HG02840 (cell line): ENCODE measurements at regions not wholly inside any gene's neighbourhood (a gene's known extent, or its start where the extent isn't known, plus 50 kb on each side); places are given as distances from the start of the nearest gene placed in this dataset.
"Not testable (repeated sequence)": the region's sequence is repeated elsewhere in the genome, so short reads cannot be mapped to it uniquely, and the experiment has no call there.

Source experiments
- ATAC-seq: cut with Tn5 transposase; IDR thresholded peaks from one replicate; pipeline ENCODE4 v1.9.1; 2021; ENCODE audit warnings: mild to moderate bottlenecking, moderate library complexity, moderate number of reproducible peaks; ENCODE audit not compliant: unreplicated experiment, low FRiP score

DNA sequence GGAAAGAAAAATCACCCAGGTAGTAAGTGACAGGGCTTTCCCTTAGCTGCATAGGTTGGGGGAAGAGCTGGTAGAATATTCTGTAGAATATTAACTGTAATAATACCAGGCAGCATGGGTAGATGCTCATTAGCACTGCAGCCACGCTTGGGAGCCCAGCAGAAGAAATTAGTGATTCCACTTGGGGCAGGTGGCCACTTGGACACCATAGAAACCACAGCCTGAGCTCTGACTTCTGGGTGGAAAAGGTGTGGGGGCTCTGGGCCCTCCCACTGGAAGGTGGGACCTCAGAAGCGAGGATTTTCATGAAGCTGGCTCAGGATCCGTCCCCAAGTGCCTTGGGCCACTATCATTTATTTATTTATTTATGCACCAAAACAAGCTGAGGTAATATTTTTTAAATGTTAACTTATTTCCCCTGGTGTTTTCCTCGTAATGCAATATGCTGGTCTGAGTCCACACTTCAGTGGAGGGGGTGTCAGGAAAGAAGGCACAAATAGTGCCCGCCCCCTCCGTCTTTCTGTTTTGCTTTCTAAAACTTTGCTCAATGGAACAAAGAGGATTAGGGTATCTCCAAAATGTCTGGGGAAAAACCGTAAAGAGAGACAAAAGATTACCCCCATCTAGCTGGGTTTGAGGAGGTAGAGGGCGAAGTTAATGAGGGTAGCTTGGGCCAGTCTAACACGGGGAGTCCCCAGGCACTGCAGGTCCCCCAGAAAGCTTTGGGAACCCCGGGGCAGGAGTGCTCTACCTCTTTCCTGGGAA is 75.2 kb upstream of the GADD45A start:
- ATAC-seq: no peak

GRCh38 chr1:67610450-67610849 is 74.6 kb upstream of the GADD45A start:
- ATAC-seq: no peak

DNA sequence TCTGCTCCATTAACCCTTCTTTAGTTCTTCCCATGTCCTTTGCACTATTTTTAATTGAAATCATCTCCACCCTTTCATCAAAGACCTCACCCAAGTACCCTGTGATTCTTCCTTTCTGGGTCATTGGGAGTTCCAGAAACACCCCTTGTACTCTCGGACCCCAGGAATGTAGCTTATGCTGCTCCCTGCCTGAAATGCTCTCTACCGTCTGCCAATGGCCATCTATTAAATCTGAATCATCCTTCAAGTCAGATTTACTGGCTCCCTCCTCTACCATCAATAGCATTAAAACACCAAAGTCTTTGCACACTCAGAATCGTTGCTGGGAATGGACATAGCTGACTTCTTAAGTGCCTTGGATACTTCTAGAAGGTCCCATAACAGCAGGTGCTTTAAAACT is 73.2 kb upstream of the GADD45A start:
- no peak for ATAC-seq

- no peak for ATAC-seq
Measured at GRCh38 chr1:67612788-67613241, 72.2 kb upstream of the GADD45A start.

DNA sequence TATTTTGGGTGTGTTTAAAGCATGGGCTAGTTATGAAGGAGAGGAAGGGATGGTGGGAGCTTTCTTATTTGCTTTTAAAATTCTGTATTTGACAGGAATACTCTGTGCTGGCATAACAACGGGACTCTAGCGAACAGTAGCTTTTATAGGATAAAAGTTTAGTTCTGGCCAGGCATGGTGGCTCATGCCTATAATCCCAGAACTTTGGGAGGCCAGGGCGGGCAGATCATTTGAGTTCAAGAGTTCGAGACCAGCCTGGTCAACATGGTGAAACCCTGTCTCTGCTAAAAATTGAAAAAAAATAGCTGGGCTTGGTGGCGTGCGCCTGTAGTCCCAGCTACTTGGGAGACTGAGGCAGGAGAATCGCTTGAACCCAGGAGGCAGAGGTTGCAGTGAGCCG is 71.5 kb upstream of the GADD45A start:
- not testable (repeated sequence) for ATAC-seq

- ATAC-seq: no peak
Measured at GRCh38 chr1:67614511-67614934, 70.5 kb upstream of the GADD45A start.

DNA sequence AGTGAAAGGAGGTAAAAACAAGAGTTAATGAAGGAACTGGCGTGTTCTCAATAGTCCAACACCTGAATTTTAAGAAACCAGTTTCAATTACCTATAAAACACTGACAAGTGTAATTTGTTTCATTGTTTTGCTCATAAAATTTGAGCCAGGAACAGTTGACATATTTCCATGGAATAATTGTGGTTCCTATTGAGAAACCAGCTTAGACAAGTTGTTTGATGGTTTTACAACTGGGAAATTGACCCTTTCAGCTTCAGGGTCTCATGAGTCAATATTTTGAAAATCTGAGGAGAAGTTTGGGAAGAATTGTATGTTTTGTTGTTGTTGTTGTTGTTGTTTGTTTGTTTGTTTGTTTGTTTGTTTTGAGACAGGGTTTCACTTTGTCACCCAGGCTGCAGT is 69.1 kb upstream of the GADD45A start:
- ATAC-seq: no peak

- ATAC-seq: no peak
Measured at GRCh38 chr1:67616394-67616985, 68.5 kb upstream of the GADD45A start.

- no peak for ATAC-seq
Measured at GRCh38 chr1:67618285-67619018, 66.5 kb upstream of the GADD45A start.

DNA sequence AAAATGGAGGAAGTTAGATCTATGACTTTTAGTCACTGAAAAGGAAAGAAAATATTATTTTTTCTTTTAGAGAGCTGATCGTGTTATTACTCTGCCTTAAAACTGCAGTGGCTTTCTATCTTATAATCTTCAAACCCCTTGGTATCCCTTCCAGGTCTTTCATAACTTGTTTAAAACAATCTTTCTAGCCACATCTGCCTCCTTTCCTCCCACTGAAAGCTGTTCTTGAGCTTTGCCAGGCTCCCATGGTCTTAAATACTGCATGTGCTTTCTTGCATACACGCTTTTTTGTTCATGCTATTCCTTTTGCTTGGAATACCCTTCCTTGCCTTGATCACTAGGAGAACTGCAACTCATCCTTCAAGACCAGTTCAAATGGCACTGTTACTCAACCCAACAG is 65.9 kb upstream of the GADD45A start:
- no peak for ATAC-seq

DNA sequence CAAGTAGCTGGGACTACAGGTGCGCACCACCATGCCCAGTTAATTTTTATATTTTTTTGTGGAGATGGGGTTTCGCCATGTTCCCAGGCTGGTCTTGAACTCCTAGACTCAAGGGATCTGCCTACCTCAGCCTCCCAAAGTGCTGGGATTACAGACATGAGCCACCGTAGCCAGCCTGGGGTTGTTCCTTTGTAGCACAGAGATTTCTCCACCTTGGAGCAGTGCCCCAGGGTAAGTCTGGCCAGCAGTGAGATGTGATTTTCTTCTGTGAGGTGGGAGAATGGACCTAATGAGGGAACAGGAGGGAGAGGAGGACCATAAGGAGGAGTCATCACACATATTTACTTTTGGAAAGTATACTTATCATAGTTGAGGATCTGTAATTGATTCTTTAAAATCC is 61.1 kb upstream of the GADD45A start:
- no peak for ATAC-seq

- no peak for ATAC-seq
Measured at GRCh38 chr1:67624680-67625079, 60.3 kb upstream of the GADD45A start.

GRCh38 chr1:67626090-67626860 is 58.7 kb upstream of the GADD45A start:
- ATAC-seq: no peak

DNA sequence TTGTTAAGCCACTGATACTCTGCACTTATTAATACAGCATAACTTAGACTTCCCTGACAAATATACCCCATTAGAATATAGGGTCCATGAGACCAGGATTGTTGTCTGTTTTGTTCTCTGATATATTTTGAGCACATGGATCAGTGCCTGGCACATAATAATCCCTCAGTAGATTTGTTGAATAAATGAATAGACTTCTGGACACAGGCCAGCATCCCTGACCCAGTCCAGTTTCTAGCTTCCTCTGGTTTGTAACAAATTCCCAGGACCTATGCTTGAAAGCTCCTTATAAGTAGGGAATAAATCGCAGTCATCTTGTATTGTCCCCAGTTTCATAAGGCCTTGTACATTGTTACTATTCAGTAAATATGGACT is 58.2 kb upstream of the GADD45A start:
- no peak for ATAC-seq

DNA sequence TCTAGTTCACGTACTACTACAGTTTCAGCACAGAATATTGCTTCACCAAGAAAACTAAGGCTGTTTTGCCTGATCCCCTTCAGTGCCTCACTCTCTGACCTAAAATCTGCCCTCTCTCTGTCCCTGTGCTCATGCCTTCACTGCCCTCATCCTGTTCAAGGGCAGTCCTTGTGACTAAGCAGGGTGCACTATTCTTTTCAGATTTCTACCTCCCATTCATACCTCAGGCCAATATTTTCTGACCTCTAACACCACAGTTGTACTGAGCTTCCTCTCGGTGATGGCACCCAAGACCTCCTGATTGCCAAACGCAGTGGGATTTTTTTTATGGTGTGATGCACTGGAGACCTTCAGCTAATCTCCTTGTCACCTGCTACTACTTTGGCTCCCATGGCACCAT is 57.7 kb upstream of the GADD45A start:
- ATAC-seq: no peak

DNA sequence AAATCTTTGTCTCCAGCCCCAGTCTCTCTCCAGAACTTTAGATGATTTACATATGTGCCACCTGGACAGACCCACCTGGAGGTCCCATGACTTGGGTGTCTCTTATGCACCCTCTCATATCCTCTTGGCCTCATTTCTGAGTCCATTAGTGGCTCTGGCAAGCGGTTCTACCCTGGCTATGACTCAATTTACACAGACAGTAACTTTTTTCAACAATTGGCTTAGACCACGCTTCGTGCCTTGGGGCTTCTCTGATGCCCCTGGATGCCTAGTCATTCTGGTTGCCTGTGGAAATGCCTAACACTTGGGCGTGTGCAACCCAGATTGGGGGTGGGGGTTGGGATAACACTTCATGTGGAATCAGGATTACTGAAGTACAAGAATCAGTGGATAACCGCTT is 57.1 kb upstream of the GADD45A start:
- no peak for ATAC-seq

DNA sequence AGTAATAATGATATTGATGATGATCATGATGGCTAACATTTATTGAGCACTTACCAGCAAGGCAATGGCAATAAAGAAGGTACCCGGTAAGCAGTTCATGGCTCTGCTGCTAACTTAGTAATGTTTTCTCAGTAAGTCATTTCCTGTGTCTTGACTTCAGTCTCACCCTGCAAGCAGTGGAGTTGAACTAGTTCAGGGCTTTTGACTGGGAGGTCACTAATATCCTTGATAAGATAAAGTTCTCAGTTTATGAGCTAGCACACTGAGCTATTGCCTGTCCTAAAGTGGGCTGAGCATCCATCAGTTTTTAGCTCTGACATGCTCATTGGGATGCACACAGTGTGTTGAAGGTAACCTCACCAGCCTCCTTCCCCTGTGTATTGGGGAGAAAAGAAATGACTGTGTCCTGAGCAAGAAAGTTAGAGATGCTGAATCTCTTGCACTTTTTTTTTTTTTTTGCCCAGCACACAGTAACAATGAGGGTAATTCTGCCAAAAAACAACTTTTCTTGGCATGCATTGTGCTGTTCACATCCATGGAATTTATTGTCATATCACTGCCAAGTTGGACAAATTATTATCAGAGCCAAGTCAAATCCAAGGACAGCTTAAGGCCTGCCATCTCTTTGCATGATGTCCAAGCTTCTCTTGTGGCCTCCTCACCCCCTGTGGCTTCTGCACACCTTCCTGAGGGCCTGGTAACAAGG is 55.5 kb upstream of the GADD45A start:
- no peak for ATAC-seq

DNA sequence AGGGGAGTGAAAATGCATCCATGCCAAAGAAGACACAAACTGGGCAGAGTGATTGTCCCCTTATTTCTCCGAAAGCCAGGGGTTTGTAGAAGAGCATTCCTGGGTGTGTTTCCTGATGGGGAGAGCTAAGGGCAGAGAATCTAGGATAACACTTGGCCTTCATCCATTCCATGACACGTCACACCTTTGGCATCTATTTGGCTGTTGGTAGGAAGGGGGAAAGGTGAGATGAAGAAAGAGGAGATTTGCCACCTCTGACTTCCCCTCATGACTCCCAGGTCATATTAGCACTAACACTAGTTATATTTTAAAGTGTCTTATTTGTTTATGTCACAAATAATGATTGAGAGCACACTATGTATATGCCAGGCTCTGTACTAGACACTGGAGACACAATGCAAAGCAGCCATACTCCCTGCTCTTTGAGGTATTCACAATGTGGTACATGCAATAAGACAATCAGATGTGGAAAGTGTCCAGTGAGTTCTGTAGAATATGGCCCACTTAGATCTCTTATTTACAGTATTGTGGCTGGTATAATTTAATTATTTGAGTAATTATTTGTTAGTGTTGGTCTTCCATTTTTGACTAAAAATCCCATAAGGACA is 54.5 kb upstream of the GADD45A start:
- no peak for ATAC-seq

DNA sequence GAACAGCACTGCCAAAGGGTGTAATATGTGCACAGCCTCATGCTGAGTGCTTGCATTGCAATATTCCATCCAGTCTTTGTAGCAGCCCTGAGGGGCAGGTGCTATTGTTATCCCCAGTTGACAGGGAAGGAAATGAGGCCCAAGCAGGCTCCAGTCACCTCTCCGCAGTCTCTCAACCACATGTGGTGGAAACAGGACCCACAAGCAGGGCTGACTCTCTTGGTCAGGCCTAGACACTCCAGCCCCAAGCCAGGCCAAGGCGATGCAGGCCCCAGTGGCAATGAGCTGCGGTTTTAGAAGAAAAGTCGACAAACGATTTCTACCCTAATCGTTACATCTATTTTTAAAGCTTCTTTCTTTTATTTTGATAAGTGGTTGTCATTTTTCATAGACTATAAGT is 52.6 kb upstream of the GADD45A start:
- ATAC-seq: no peak
